Mammary epithelial cell (primary cell): ENCODE measurements at regions not wholly inside any gene's neighbourhood (a gene's known extent, or its start where the extent isn't known, plus 50 kb on each side); places are given as distances from the start of the nearest gene placed in this dataset.

Experiments
- CTCF ChIP-seq, 2 donors: IDR thresholded peaks in 1 of 2; conservative IDR thresholded peaks in 1 of 2; 2 replicates each; pipeline ENCODE4 v1.5.1; 2011 to 2012; ENCODE audit warnings: inconsistent platforms in 2 of 2, low read length in 2 of 2, mild to moderate bottlenecking in 2 of 2, control low read depth in 1 of 2, low read depth in 1 of 2; ENCODE audit not compliant: insufficient read depth in 1 of 2; ENCODE audit errors: extremely low read depth in 1 of 2
- EZH2 ChIP-seq: IDR thresholded peaks from 2 replicates; pipeline ENCODE4 v1.6.1; 2012; ENCODE audit warnings: low read length, inconsistent platforms, borderline replicate concordance

GRCh38 chr13:50670272-50670671 is 173.2 kb downstream of the DLEU7 start:
- TF ChIP-seq CTCF (conservative IDR thresholded peaks at IDR 0.05 in 1 of 2, IDR thresholded peaks at IDR 0.05 in 1 of 2; ENCODE audit: extremely low read depth in 1 of 2, insufficient read depth in 1 of 2, low read depth in 1 of 2, low read length in 2 of 2) (no peak), EZH2 (no peak)
